ENCODE measurements at regions not wholly inside any gene's neighbourhood (a gene's known extent, or its start where the extent isn't known, plus 50 kb on each side); places are given as distances from the start of the nearest gene placed in this dataset.

- no peak for TF ChIP-seq EZH2phosphoT487 (IDR thresholded peaks at IDR 0.05; ENCODE audit: low read length)
- TF ChIP-seq EZH2 (optimal IDR thresholded peaks at IDR 0.05; ENCODE audit: low read depth, low read length): no peak
- TF ChIP-seq CTCF (IDR thresholded peaks at IDR 0.05; ENCODE audit: low read length): no peak
Observed at GRCh38 chr3:168996622-168997021, 666.9 kb downstream of the MECOM start.

All from MM.1S (cell line).